ENCODE measurements at regions not wholly inside any gene's neighbourhood (a gene's known extent, or its start where the extent isn't known, plus 50 kb on each side); places are given as distances from the start of the nearest gene placed in this dataset.

GRCh38 chr2:7800031-7800430 lies 881.8 kb upstream of the ID2 start:
- H3K79me2 ChIP-seq (ENCODE audit: insufficient read depth, low read length) = no peaks in the 10 kb centered on the region
- H2BK12ac ChIP-seq (ENCODE audit: insufficient read length, low read depth, low read length) = no peak overlapping the region
- Mint-ChIP-seq H3K36me3 (ENCODE audit: insufficient read depth in 1 of 3, low read depth in 3 of 3) (peaks cover 26 to 33% (median 33%) of the 10 kb centered on the region in 3 experiments), H3K9me3 (peaks cover 28 to 55% of the 10 kb centered on the region in 2 experiments), H3K4me1 (0 out of 4 replicates have a peak, but pooled peaks cover 0 to 2% of the 10 kb centered on the region in 2 experiments), H3K27me3 (ENCODE audit: low read depth) (no peaks in the 10 kb centered on the region), H3K4me3 (no peak overlapping the region), H3K27ac (no peak overlapping the region)
- no peak overlapping the region for H3K4me2 ChIP-seq (ENCODE audit: insufficient read depth, insufficient read length, low read length)
- H2BK5ac ChIP-seq (ENCODE audit: insufficient read length, low read length) = no peak overlapping the region
- no peak overlapping the region for H3K27ac ChIP-seq (ENCODE audit: insufficient read length, low read depth, low read length)
- WGBS (ENCODE audit: extremely low coverage, insufficient read length, low lambda C conversion rate) = no CpG with 5 or more reads among the region's 2 CpGs
- no peak overlapping the region for H3K9ac ChIP-seq (ENCODE audit: extremely low read depth, insufficient read length, low read length)
- no peak for TF ChIP-seq CTCF (conservative IDR thresholded peaks at IDR 0.05)
- no peak overlapping the region for H2AFZ ChIP-seq (ENCODE audit: low read length)
- H2BK15ac ChIP-seq (ENCODE audit: low read depth, low read length) = no peak overlapping the region
- no peak overlapping the region for H2BK120ac ChIP-seq (ENCODE audit: low read depth, low read length, poor library complexity, severe bottlenecking)
- H3K23ac ChIP-seq (ENCODE audit: insufficient read length, low read depth, low read length) = no peak overlapping the region
- H2AK5ac ChIP-seq (ENCODE audit: insufficient read length, low read length) = no peak overlapping the region
- no peaks in the 10 kb centered on the region for H3K23me2 ChIP-seq (ENCODE audit: insufficient read length, low read depth, low read length, poor library complexity, severe bottlenecking)
- no peak overlapping the region for H2BK20ac ChIP-seq (ENCODE audit: low read depth, low read length, poor library complexity, severe bottlenecking)
- H4K5ac ChIP-seq (ENCODE audit: insufficient read length, low read depth, low read length) = no peak overlapping the region
- no peaks in the 10 kb centered on the region for H3K79me1 ChIP-seq (ENCODE audit: insufficient read depth, low read depth, low read length, poor library complexity, severe bottlenecking)
- H3K27me3 ChIP-seq (ENCODE audit: insufficient read depth, low read length) = no peaks in the 10 kb centered on the region
- no peak for DNase-seq
- H3T11ph ChIP-seq (ENCODE audit: low read length) = no peak overlapping the region
- H3K14ac ChIP-seq (ENCODE audit: insufficient read depth, low read length) = no peak overlapping the region
- H3K18ac ChIP-seq (ENCODE audit: insufficient read length, low read depth, low read length) = no peak overlapping the region
- peaks cover 15% of the 10 kb centered on the region for H3K9me3 ChIP-seq (ENCODE audit: control insufficient read depth, low read depth, low read length)
- H3K56ac ChIP-seq (ENCODE audit: insufficient read length, low read depth, low read length) = no peak overlapping the region
- no peaks in the 10 kb centered on the region for H4K20me1 ChIP-seq (ENCODE audit: control insufficient read depth, insufficient read depth, insufficient read length)
- H3K4me1 ChIP-seq (ENCODE audit: insufficient read depth, low read length) = no peaks in the 10 kb centered on the region
- H4K8ac ChIP-seq (replicated peaks; ENCODE audit: insufficient read length, low read depth, low read length) = no peak overlapping the region
- no peak overlapping the region for H4K91ac ChIP-seq (ENCODE audit: insufficient read length, low read depth, low read length)
- no peak overlapping the region for H3K4ac ChIP-seq (ENCODE audit: low read depth, low read length)

Measured in H9 (cell line).